ENCODE measurements at regions not wholly inside any gene's neighbourhood (a gene's known extent, or its start where the extent isn't known, plus 50 kb on each side); places are given as distances from the start of the nearest gene placed in this dataset.

- no peaks in the 10 kb centered on the region for H3K36me3 ChIP-seq (ENCODE audit: control insufficient read depth, insufficient read depth, low read length)
- H3K18ac ChIP-seq (ENCODE audit: low read depth, low read length), result no peak overlapping the region; the same call in 1 of the 2 replicates
- H3K9ac ChIP-seq (ENCODE audit: low read depth, low read length), result no peak overlapping the region
- no peak overlapping the region for H2AFZ ChIP-seq (replicated peaks; ENCODE audit: low read length, poor library complexity)
- no peak overlapping the region for H3K56ac ChIP-seq (ENCODE audit: extremely low read depth, insufficient read depth, low read length)
- H2BK15ac ChIP-seq (ENCODE audit: low read depth, low read length), result peak overlapping the region; percentile 2; the same call in 1 of the 3 replicates
- no peaks in the 10 kb centered on the region for H4K20me1 ChIP-seq (ENCODE audit: insufficient read depth, low read length)
- ATAC-seq (ENCODE audit: low read depth), result peak; percentile 49
- peak overlapping the region in 1 of 2 experiments; percentile 17; a peak in 1 of 4 replicates for H4K8ac ChIP-seq (ENCODE audit: low read depth in 2 of 2, low read length in 2 of 2)
- H3K4ac ChIP-seq (ENCODE audit: low read depth, low read length), result peak overlapping the region; percentile 44; the same call in 1 of the 2 replicates
- TF ChIP-seq MAFK (IDR thresholded peaks at IDR 0.05; ENCODE audit: low read depth, low read length) (no peak), FOS (IDR thresholded peaks at IDR 0.05; ENCODE audit: low read depth, low read length) (peak; percentile 54), CEBPB (IDR thresholded peaks at IDR 0.05; ENCODE audit: low read depth, low read length) (peak; percentile 94)
- no peaks in the 10 kb centered on the region for H3K79me1 ChIP-seq (ENCODE audit: low read depth in 1 of 2, low read length in 2 of 2)
- ChIA-PET CTCF (no interaction called here), POLR2A (ENCODE audit: unreplicated experiment) (no interaction called here)
- H2AK9ac ChIP-seq (replicated peaks; ENCODE audit: low read depth, low read length, poor library complexity), result no peak overlapping the region
- no peak overlapping the region for H3K23ac ChIP-seq (ENCODE audit: low read depth, low read length)
- H2BK20ac ChIP-seq (ENCODE audit: low read depth, low read length), result peak overlapping the region; percentile 57; the same call in 1 of the 2 replicates
- H3K4me2 ChIP-seq (ENCODE audit: low read depth, low read length), result peak overlapping the region; percentile 2; the same call in 1 of the 2 replicates
- intact Hi-C loops (cut with micrococcal nuclease) (no loop called here), dilution Hi-C loops (cut with HindIII; ENCODE audit: low sequenced_read_pairs, unreplicated experiment) (no loop called here), in situ Hi-C loops (cut with MboI; ENCODE audit: low sequenced_read_pairs) (no loop called here)
- DNase-seq, result peak; percentile 92
- no TSS peak for BruUV-seq (replicated peaks)
- H3K4me1 ChIP-seq (ENCODE audit: control insufficient read depth, insufficient read depth, low read length), result peaks cover 3% of the 10 kb centered on the region; the same call in 1 of the 2 replicates
- H4K91ac ChIP-seq (ENCODE audit: insufficient read depth, low read depth, low read length), result no peak overlapping the region
- no peak overlapping the region; the same call in 1 of the 2 replicates for H2AK5ac ChIP-seq (ENCODE audit: low read depth, low read length)
- no peaks in the 10 kb centered on the region for H3K9me1 ChIP-seq (ENCODE audit: insufficient read depth, low read length)
- peak overlapping the region; percentile 9; the same call in 1 of the 2 replicates for H2BK120ac ChIP-seq (ENCODE audit: low read depth, low read length)
- H4K5ac ChIP-seq (ENCODE audit: low read depth, low read length), result peak overlapping the region; percentile 6; the same call in 1 of the 2 replicates
- H3K9me3 ChIP-seq (ENCODE audit: control insufficient read depth, insufficient read depth, low read length), result no peaks in the 10 kb centered on the region
- H3K27ac ChIP-seq (ENCODE audit: insufficient read depth, low read length), result no peak overlapping the region
- H3K4me3 ChIP-seq (ENCODE audit: insufficient read depth, low read depth, low read length), result no peak overlapping the region
- no peaks in the 10 kb centered on the region for H3K27me3 ChIP-seq (ENCODE audit: control insufficient read depth, insufficient read depth, low read length)
- H2BK5ac ChIP-seq (ENCODE audit: low read depth, low read length, poor library complexity, severe bottlenecking), result peak overlapping the region; percentile 30
- WGBS, 2 experiments (ENCODE audit: extremely low coverage in 2 of 2, insufficient read length in 1 of 2), result no CpG with 5 or more reads among the region's 3 CpGs
- no peak overlapping the region; the same call in 1 of the 2 replicates for H3K14ac ChIP-seq (replicated peaks; ENCODE audit: low read depth, low read length)
Measured at GRCh38 chr17:71208111-71208704, 912.6 kb upstream of the SOX9 start.

Data from IMR-90 (cell line).